ENCODE measurements at regions not wholly inside any gene's neighbourhood (a gene's known extent, or its start where the extent isn't known, plus 50 kb on each side); places are given as distances from the start of the nearest gene placed in this dataset.

DNA sequence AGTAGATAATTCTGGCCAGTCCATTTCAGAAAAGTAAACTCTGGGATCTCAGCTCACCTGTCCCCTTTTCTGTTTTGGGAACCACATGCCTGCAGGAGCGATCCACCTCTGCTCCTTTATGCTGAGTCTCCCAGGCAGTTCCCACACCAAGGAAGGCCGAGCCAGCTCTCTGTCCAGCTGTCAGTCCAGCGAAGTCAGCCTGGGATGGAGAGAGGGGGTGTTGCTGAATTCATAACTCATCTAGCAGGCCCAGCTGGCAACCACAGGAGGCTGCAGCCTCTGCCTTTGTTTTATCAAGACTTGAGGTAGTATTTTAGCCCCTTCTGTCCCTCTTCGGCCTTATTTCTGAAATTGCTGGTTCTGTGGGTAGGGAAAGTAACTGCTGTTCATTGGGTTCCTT lies 209.9 kb downstream of the ARL4C start:
- H3K36me3 Mint-ChIP-seq = peaks cover 6% of the 10 kb centered on the region
- H3K4me1 Mint-ChIP-seq (ENCODE audit: low read depth) = peaks cover 49% of the 10 kb centered on the region
- no peak overlapping the region for H3K27ac Mint-ChIP-seq
- H3K27me3 Mint-ChIP-seq = no peaks in the 10 kb centered on the region
- POLR2A ChIA-PET = no interaction called here
- H3K4me3 Mint-ChIP-seq = no peak overlapping the region
- no peaks in the 10 kb centered on the region for H3K9me3 Mint-ChIP-seq
- no peak for DNase-seq
- intact Hi-C loops (cut with micrococcal nuclease) = no loop called here
- CTCF ChIA-PET = interaction anchor here (0.9 to 2.4 kb wide), 3 partner anchors 151 to 214 kb away, joined by 3 to 8 read pairs (median 5); no protein-coding TSS in a partner anchor

DNA sequence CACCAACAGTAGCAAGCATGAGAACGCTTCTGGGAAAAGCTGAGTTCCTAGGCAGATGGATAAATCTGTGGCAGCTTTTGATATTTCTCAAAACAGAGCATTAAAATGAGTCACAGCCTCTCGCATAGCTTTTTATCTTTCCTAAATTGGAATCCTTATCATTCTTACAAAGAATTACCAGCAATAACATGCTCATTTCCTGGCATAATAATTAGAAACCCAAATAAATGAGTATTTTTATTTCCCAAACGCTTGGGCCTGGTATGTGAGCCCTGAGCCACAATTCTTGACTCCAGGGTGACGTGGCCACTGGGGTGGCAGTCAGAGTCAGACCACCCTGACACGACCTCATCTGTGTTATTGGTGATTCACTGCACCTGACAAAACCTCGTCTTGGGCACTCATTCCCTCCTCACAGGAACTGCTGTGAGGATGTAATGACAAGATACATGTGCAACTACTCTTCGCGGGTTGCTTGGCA lies 210.7 kb downstream of the ARL4C start:
- Mint-ChIP-seq H3K9me3 (no peaks in the 10 kb centered on the region), H3K4me1 (ENCODE audit: low read depth) (peaks cover 43% of the 10 kb centered on the region), H3K36me3 (peaks cover 6% of the 10 kb centered on the region), H3K4me3 (no peak overlapping the region), H3K27ac (peak overlapping the region; percentile 54), H3K27me3 (no peaks in the 10 kb centered on the region)
- CTCF ChIA-PET = interaction anchor here (0.9 to 2.4 kb wide), 4 partner anchors 15 to 215 kb away, joined by 3 to 8 read pairs (median 5); no protein-coding TSS in a partner anchor
- POLR2A ChIA-PET = no interaction called here
- peak; percentile 62 for DNase-seq
- intact Hi-C loops (cut with micrococcal nuclease) = no loop called here

DNA sequence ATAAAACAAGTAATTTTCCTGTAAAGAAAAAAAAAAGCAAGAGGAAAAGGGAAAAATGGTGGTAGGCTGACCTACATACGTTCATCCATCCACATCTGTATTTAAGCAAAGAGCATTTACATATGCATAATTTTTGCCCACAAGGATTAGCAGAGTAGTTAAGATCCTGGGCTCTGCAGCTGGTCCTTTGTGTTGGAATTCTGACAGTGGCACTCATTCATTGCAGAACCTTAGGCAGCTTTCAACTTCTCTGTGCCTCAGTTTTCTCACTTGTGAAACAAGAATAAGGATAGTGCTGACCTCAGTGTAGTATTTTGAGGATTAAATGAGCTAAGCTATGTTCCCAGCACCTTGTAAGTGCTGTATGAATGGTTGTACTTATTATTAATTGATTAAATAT lies 211.3 kb downstream of the ARL4C start:
- intact Hi-C loops (cut with micrococcal nuclease) = no loop called here
- Mint-ChIP-seq H3K4me1 (ENCODE audit: low read depth) (peaks cover 38% of the 10 kb centered on the region), H3K9me3 (no peaks in the 10 kb centered on the region)

DNA sequence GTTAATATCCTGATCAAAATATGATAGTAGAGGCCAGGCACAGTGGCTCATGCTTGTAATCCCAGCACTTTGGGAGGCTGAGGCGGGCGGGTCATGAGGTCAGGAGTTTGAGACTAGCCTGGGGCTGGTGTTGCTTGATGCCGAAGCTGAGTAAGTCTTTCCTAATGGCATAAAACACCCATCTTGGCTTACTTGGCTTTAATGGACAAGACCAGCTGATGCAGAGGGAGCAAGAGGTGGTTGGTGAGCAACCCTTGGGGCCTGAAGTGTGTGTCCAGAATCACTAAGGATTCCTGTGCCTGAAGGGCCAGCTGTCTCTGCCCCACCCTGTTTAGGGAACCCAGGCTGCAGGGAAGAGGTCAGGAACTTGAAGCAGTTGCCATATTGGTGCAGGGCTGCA lies 217.2 kb downstream of the ARL4C start:
- ChIA-PET POLR2A (interaction anchor here (0.7 to 2.3 kb wide), 4 partner anchors 9 to 217 kb away, joined by 3 to 5 read pairs (median 4); partner anchors contain the start of gene ARL4C), CTCF (interaction anchor here (1.1 to 2.3 kb wide), 4 partner anchors 10 to 222 kb away, joined by 3 to 25 read pairs (median 4); partner anchors contain the start of gene ARL4C)
- no peak for DNase-seq
- intact Hi-C loops (cut with micrococcal nuclease) = loop anchor here (1.0 to 5.0 kb wide), 3 partner anchors 10 to 287 kb away; no protein-coding TSS in a partner anchor
- Mint-ChIP-seq H3K9me3 (peaks cover 12% of the 10 kb centered on the region), H3K36me3 (peaks cover 12% of the 10 kb centered on the region), H3K4me1 (ENCODE audit: low read depth) (peaks cover 38% of the 10 kb centered on the region), H3K27me3 (no peaks in the 10 kb centered on the region), H3K4me3 (no peak overlapping the region), H3K27ac (peak overlapping the region; percentile 82)

More for the DNA sequence above, 211.3 kb downstream of the ARL4C start:
- Mint-ChIP-seq H3K36me3 (peaks cover 6% of the 10 kb centered on the region), H3K27ac (no peak overlapping the region), H3K27me3 (no peaks in the 10 kb centered on the region), H3K4me3 (no peak overlapping the region)
- ChIA-PET CTCF (interaction anchor here (0.9 to 2.4 kb wide), 4 partner anchors 14 to 216 kb away, joined by 3 to 8 read pairs (median 5); no protein-coding TSS in a partner anchor), POLR2A (interaction anchor here (0.7 kb wide), 1 partner anchor 11 kb away, joined by 3 read pairs; no protein-coding TSS in a partner anchor)
- no peak for DNase-seq

DNA sequence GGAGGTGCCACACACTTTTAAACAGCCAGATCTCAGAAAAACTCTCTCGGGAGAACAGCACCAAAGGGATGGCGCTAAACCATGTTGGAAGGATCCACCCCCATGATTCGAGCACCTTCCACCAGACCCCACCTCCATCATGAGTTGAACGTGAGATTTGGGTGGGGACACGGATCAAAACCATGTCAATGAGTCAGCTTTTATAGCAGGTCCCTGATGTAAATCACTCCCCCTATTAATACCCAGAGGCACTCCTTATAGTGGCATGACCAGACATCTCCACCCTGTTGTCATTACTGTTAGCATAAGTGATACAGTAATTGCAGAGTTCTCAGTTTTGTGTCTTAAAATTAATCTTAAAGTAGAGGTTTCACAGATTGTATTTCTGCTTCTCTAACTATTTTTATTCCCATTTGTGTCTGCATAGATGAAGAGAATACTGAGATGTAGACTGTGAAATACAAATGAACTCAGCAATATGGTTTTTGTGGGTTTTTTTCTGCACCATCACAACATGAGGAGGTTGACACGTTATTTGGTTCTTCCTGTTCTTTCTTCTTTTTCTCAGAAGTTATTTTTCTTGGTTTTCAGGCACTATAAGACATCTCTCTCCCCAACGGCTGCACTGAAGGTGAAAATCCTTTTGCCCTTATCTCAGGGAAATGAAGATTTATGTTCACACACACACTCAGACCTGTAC lies 218.2 kb downstream of the ARL4C start:
- H3K36me3 Mint-ChIP-seq = peaks cover 12% of the 10 kb centered on the region
- DNase-seq = peak; percentile 31
- H3K9me3 Mint-ChIP-seq = peaks cover 12% of the 10 kb centered on the region
- peaks cover 47% of the 10 kb centered on the region for H3K4me1 Mint-ChIP-seq (ENCODE audit: low read depth)
- H3K27me3 Mint-ChIP-seq = no peaks in the 10 kb centered on the region
- CTCF ChIA-PET = interaction anchor here (2.7 kb wide), 1 partner anchor 11 kb away, joined by 17 read pairs; no protein-coding TSS in a partner anchor
- peak overlapping the region; percentile 13 for H3K4me3 Mint-ChIP-seq
- intact Hi-C loops (cut with micrococcal nuclease) = loop anchor here (1.0 to 5.0 kb wide), 4 partner anchors 11 to 286 kb away; no protein-coding TSS in a partner anchor
- POLR2A ChIA-PET = interaction anchor here (0.7 kb wide), 1 partner anchor 13 kb away, joined by 3 read pairs; no protein-coding TSS in a partner anchor
- peak overlapping the region; percentile 82 for H3K27ac Mint-ChIP-seq

DNA sequence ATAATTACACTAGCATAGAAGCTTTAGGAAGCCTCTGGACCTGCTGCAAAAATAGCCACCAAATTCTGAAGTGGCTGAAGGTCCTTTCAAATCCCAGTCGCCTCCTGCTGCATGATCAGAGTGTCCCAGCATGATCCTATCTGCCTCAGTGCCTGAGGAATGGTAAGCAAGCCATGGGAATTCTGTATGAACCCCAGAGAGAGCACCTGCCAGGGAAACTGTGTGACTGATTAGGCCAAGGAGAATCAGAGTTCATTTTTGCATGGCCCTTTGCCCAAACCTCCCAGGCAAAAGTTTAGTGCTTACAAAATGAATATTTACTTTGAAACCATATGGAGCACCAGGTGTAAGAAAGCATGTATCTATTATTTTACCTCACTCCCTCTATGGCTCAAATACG lies 221.4 kb downstream of the ARL4C start:
- intact Hi-C loops (cut with micrococcal nuclease) = loop anchor here (5.0 kb wide), 1 partner anchor 283 kb away; no protein-coding TSS in a partner anchor

DNA sequence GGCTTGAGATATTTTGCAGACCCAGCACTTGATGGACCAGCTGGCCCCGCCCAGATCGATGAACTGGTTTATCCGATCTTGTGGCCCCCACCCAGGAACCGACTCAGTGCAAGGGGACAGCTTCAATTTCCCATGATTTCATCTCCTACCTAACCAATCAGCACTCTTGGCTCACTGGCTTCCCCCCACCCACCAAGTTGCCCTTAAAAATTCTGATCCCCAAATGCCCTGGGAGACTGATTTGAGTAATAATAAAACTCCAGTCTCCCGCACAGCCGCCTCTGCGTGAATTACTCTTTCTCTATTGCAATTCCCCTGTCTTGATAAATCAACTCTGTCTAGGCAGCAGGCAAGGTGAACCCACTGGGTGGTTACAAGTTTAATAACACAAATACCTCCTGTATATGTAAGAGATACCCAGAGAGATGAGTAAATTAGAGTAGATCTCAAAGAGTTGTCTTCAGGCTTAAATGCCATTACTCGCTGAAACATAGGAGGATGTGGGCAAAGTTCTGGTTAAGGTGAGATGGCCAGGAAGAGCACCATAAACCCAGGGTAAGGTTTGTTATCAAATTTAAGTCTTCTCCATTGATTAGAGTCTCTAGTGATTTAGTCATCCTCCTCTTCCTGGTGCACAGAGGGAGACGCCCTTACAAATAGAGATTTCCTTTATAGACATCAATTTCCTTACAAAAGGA lies 222.8 kb downstream of the ARL4C start:
- Mint-ChIP-seq H3K27me3 (no peaks in the 10 kb centered on the region), H3K9me3 (peaks cover 8% of the 10 kb centered on the region), H3K4me3 (peak overlapping the region; percentile 15), H3K36me3 (peaks cover 2% of the 10 kb centered on the region), H3K27ac (peak overlapping the region; percentile 72), H3K4me1 (ENCODE audit: low read depth) (peaks cover 51% of the 10 kb centered on the region)
- intact Hi-C loops (cut with micrococcal nuclease) = no loop called here
- CTCF ChIA-PET = no interaction called here
- POLR2A ChIA-PET = interaction anchor here (0.5 to 0.9 kb wide), 2 partner anchors 11 to 222 kb away, joined by 3 to 4 read pairs; no protein-coding TSS in a partner anchor
- peak; percentile 60 for DNase-seq

More for the DNA sequence above, 221.4 kb downstream of the ARL4C start:
- CTCF ChIA-PET = interaction anchor here (0.7 to 1.4 kb wide), 2 partner anchors 33 to 140 kb away, joined by 3 read pairs; no protein-coding TSS in a partner anchor
- H3K36me3 Mint-ChIP-seq = peaks cover 6% of the 10 kb centered on the region
- H3K27me3 Mint-ChIP-seq = no peaks in the 10 kb centered on the region
- no peak overlapping the region for H3K4me3 Mint-ChIP-seq
- H3K27ac Mint-ChIP-seq = no peak overlapping the region
- POLR2A ChIA-PET = no interaction called here
- H3K9me3 Mint-ChIP-seq = peaks cover 12% of the 10 kb centered on the region
- H3K4me1 Mint-ChIP-seq (ENCODE audit: low read depth) = peaks cover 61% of the 10 kb centered on the region
- no peak for DNase-seq

DNA sequence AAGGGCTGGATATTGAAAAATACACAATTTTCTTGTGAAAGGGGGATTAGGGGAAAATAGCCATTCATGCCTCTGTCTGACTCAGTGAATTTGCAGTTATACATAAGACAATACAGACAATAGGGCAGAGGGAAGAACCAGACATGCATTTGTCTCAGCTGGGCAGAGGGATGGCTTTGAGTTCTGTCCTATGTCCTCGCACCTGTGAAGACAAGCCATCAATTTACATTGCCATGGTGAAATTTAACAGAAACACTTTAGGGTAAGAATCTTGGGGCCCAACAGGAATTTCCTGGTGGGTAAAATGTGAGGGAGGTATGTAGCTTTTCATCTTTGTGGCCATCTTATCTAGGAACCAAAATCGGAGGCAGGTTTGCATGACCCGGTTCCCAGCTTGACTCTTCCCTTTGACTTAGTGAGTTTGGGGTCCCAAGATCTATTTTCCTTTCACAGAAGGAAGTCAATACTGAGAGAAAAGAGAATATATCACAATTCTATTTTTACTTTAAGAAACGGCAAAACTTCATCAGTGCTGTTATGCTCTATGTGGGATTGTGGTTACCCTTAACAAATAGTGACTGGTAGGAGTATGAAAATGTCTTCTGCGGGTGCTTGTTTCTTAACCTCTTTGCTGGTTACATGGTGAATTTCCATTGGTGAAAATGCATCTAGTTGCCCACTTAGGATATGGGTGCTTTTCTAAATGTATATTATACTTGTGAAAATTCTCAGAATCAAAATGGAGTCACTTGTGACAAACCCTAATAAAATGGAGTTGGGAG lies 221.8 kb downstream of the SPP2 start:
- no peak for DNase-seq
- Mint-ChIP-seq H3K27me3 (no peaks in the 10 kb centered on the region), H3K27ac (peak overlapping the region; percentile 55), H3K4me1 (ENCODE audit: low read depth) (peaks cover 41% of the 10 kb centered on the region), H3K36me3 (no peaks in the 10 kb centered on the region), H3K4me3 (no peak overlapping the region), H3K9me3 (no peaks in the 10 kb centered on the region)
- ChIA-PET CTCF (interaction anchor here (0.7 to 2.2 kb wide), 5 partner anchors 9 to 21 kb away, joined by 3 to 7 read pairs (median 4); no protein-coding TSS in a partner anchor), POLR2A (interaction anchor here (0.9 kb wide), 1 partner anchor 223 kb away, joined by 3 read pairs; no protein-coding TSS in a partner anchor)
- intact Hi-C loops (cut with micrococcal nuclease) = loop anchor here (1.0 kb wide), 1 partner anchor 14 kb away; no protein-coding TSS in a partner anchor

DNA sequence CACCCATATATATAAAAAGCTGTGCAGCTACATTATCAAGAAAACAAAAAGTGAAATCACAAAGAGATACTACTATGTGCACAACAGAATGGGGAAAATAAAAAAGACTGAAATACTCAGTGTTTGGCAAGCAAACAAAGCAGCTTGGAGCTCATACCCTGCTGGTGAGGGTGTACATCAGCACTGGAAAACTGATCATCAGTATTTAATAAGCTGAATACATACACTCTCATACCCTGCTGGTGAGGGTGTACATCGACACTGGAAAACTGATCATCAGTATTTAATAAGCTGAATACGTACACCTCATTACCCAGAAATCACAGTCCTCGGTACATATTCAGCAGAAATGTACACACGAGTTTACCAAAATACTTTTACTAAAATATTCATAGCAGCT lies 220.8 kb downstream of the SPP2 start:
- intact Hi-C loops (cut with micrococcal nuclease) = no loop called here
- POLR2A ChIA-PET = interaction anchor here (0.9 kb wide), 1 partner anchor 224 kb away, joined by 3 read pairs; no protein-coding TSS in a partner anchor
- H3K27me3 Mint-ChIP-seq = no peaks in the 10 kb centered on the region
- no peaks in the 10 kb centered on the region for H3K9me3 Mint-ChIP-seq
- peaks cover 41% of the 10 kb centered on the region for H3K4me1 Mint-ChIP-seq (ENCODE audit: low read depth)
- no peak overlapping the region for H3K4me3 Mint-ChIP-seq
- DNase-seq = no peak
- CTCF ChIA-PET = interaction anchor here (0.7 to 2.2 kb wide), 5 partner anchors 10 to 22 kb away, joined by 3 to 7 read pairs (median 4); no protein-coding TSS in a partner anchor
- no peak overlapping the region for H3K27ac Mint-ChIP-seq
- H3K36me3 Mint-ChIP-seq = no peaks in the 10 kb centered on the region

- DNase-seq = no peak
- H3K4me1 Mint-ChIP-seq (ENCODE audit: low read depth) = peaks cover 39% of the 10 kb centered on the region
- no peaks in the 10 kb centered on the region for H3K9me3 Mint-ChIP-seq
- H3K4me3 Mint-ChIP-seq = no peak overlapping the region
- POLR2A ChIA-PET = no interaction called here
- H3K27me3 Mint-ChIP-seq = no peaks in the 10 kb centered on the region
- H3K36me3 Mint-ChIP-seq = no peaks in the 10 kb centered on the region
- intact Hi-C loops (cut with micrococcal nuclease) = no loop called here
- no peak overlapping the region for H3K27ac Mint-ChIP-seq
- CTCF ChIA-PET = no interaction called here
These were observed 219.3 kb downstream of the SPP2 start for GRCh38 chr2:234269769-234270204.

GRCh38 chr2:234267534-234267933 lies 217.0 kb downstream of the SPP2 start:
- H3K4me3 Mint-ChIP-seq = no peak overlapping the region

More at GRCh38 chr2:234267534-234267933, 217.0 kb downstream of the SPP2 start:
- no peaks in the 10 kb centered on the region for H3K27me3 Mint-ChIP-seq
- no peak overlapping the region for H3K27ac Mint-ChIP-seq
- no peak for DNase-seq
- H3K9me3 Mint-ChIP-seq = no peaks in the 10 kb centered on the region
- H3K4me1 Mint-ChIP-seq (ENCODE audit: low read depth) = peaks cover 19% of the 10 kb centered on the region
- ChIA-PET POLR2A (no interaction called here), CTCF (no interaction called here)
- intact Hi-C loops (cut with micrococcal nuclease) = no loop called here
- H3K36me3 Mint-ChIP-seq = no peaks in the 10 kb centered on the region

Measured in activated CD4-positive, alpha-beta memory T cell treated with anti-CD3 and anti-CD28 coated beads for 36 hours (primary cell).